Stimulated activated CD4-positive, alpha-beta T cell treated with anti-CD3 and anti-CD28 coated beads, Interleukin-1b, Interleukin-23, amount 100 ng/mL, for 4 hours (primary cell): ENCODE measurements at regions not wholly inside any gene's neighbourhood (a gene's known extent, or its start where the extent isn't known, plus 50 kb on each side); places are given as distances from the start of the nearest gene placed in this dataset.

Experiments used
- DNase-seq, 2 donors: peaks; one replicate each; pipeline ENCODE4 v3.0.0-alpha.2; 2020; ENCODE audit warnings: low read depth in 2 of 2

- DNase-seq, result no peak
Measured at GRCh38 chr6:144722925-144723324, 437.8 kb downstream of the UTRN start.

DNA sequence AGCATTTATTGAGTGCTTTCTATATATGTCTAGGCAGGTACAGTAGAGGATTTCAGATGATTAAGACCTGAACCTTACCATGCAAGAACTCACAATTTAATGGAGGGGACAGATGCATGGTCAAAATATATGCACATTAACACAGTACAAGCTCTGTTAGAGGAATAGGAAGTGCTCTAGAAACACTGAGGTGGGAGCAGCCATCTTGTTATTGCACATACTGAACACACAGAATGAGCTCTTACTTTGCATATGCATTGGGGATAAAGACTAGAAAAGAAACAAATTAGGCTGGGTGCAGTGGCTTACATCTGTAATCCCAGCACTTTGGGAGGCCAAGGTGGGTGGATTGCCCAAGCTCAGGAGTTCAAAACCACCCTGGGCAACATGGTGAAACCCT lies 438.3 kb downstream of the UTRN start:
- no peak for DNase-seq

DNA sequence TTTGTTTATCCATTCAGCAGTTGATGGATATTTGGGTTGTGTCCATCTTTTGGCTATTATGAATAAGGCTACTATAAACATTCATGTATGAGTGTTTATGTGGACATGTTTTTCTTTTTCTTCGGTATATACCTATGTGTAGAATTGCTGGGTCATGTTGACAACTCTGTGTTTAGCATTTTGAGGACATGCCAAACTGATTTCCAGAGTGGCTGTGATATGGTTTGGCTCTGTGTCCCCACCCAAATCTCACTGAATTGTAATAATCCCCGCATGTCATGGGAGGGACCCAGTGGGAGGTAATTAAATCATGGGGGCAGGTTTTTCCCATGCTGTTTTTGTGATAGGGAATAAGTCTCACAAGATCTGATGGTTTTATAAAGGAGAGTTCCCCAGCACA lies 439.7 kb downstream of the UTRN start:
- DNase-seq, result no peak

- no peak for DNase-seq
Measured at GRCh38 chr6:144725736-144726522, 440.8 kb downstream of the UTRN start.

- DNase-seq, result no peak
Measured at GRCh38 chr6:144728804-144729203, 443.7 kb downstream of the UTRN start.

GRCh38 chr6:144729502-144729901 lies 444.4 kb downstream of the UTRN start:
- DNase-seq, result no peak

GRCh38 chr6:144730088-144730645 lies 445.0 kb downstream of the UTRN start:
- no peak for DNase-seq

GRCh38 chr6:144731229-144731628 lies 446.1 kb downstream of the UTRN start:
- no peak for DNase-seq

GRCh38 chr6:144736763-144737162 lies 451.6 kb downstream of the UTRN start:
- DNase-seq, result no peak

DNA sequence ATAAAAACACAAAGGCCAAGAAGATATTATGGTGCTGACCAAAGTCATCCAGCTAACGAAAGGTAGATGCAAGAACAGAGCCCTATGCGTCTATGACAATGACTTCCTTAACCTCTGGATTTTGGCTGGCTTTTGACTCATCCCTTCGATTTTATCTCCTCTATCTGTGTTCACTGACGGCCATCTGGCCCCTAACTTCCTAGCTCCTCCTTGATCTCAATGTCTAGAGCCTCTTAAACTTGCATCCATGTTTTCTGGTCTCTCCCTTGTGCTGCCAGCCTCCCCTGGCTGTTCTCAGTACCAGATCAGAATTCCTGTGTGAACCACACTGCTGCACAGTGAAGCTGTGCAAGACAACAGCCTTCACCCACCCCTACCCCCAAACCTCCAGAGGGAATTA lies 452.9 kb downstream of the UTRN start:
- no peak for DNase-seq

- no peak for DNase-seq
Measured at GRCh38 chr6:144739873-144740272, 454.7 kb downstream of the UTRN start.

DNA sequence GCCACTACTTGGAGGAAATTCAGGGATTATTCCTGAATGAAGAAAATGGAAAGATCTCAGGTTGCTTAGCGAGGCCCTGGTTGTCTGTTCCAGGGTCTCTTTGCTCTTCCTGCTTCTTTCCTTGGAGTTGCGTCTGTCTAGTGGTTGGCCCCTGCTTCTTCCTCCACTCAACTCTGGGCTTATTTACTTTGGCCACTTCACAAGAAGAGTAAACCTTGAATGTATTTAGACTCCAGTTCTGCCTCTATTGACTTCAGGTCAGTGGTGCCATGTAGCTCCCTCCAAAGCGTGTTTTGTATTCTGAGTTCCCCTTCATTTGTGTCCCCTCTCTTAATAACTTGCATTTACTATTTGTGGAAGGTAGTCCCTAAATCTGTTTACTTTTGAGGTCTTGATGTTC lies 456.5 kb downstream of the UTRN start:
- no peak for DNase-seq

DNA sequence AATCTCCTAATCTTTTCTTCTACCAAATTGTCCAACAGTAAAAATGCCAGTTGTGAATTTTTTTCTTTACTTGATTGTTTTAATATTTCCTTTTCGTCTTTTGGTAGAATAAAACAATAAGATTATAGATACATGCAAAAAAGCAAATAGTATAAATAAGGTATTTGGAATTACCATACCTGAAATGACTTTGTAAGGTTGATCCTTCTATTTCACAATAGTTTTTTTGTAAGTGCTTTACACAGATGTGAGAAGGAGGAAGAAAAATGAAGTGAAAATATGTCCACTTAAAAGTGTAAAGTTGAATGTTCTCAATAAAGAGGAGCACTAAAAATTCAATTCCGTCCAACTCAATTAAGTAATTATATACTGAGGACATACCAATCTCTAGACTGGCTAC lies 457.6 kb downstream of the UTRN start:
- no peak for DNase-seq

DNA sequence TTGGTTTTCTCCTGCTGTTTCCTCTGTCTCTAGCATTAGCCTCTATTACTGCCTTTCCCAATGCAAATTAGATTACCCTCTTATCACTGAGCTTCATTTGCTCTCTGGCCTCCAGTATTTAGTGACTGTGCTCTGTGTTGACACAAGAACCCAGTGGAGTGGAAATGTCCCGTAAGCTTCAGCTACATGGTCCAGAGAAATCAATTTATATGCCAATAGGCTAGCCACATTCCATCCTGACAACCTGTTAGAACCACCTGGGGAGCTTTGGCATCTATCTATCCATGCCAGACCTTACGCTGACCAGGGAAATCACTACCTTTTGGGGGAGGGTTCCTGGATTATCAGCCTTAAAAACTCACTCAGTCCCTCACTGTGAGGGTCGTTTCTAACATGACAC lies 459.6 kb downstream of the UTRN start:
- DNase-seq, result no peak

GRCh38 chr6:144745439-144745838 lies 460.3 kb downstream of the UTRN start:
- DNase-seq, result no peak

GRCh38 chr6:144746902-144747469 lies 461.9 kb downstream of the UTRN start:
- no peak for DNase-seq

GRCh38 chr6:144749263-144749662 lies 464.1 kb downstream of the UTRN start:
- DNase-seq, result no peak

- no peak for DNase-seq
Measured at GRCh38 chr6:144753023-144753705, 468.0 kb downstream of the UTRN start.

- no peak for DNase-seq
Measured at GRCh38 chr6:144756469-144756868, 471.3 kb downstream of the UTRN start.

DNA sequence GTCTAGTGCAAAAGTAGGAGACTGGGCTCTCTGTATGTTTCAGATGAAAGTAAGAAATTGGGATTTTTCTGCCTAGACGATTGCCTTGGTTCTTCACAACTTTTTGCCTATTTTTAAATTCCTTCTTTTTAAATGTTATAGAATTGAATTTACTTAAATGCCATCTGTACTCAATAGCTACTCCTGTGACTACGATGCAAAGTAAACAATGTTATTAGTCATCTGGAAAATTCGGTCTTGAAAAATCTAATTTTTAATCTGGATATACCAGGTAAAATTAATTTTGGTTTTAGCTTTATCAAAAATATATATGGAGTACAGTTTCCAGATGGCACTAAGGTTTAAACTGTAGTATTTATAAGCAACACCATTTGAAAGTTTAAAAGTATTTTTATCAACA lies 472.2 kb downstream of the UTRN start:
- DNase-seq, result no peak

GRCh38 chr6:144757730-144758129 lies 472.6 kb downstream of the UTRN start:
- DNase-seq, result no peak

GRCh38 chr6:144758602-144759001 lies 473.5 kb downstream of the UTRN start:
- no peak for DNase-seq

GRCh38 chr6:144762469-144762868 lies 477.3 kb downstream of the UTRN start:
- DNase-seq, result no peak
